CD4-positive, alpha-beta T cell treated with Interleukin-6 at 100 ng/mL for 8 hours (primary cell): ENCODE measurements at regions not wholly inside any gene's neighbourhood (a gene's known extent, or its start where the extent isn't known, plus 50 kb on each side); places are given as distances from the start of the nearest gene placed in this dataset.
"Not testable (repeated sequence)": the region's sequence is repeated elsewhere in the genome, so short reads cannot be mapped to it uniquely, and the experiment has no call there.

Source experiments
- DNase-seq: peaks from one replicate; pipeline ENCODE4 v3.0.0-alpha.2; 2020; ENCODE audit warnings: mixed read lengths, low spot score

- DNase-seq = no peak
Measured at GRCh38 chr5:15021266-15022046, 149.9 kb upstream of the ANKH start.

GRCh38 chr5:15020736-15021135 lies 149.2 kb upstream of the ANKH start:
- DNase-seq = no peak

GRCh38 chr5:15014809-15015208 lies 143.2 kb upstream of the ANKH start:
- no peak for DNase-seq

- peak; percentile 25 for DNase-seq
Measured at GRCh38 chr5:15013654-15014463, 142.3 kb upstream of the ANKH start.

- DNase-seq = no peak
Measured at GRCh38 chr5:15012061-15012460, 140.5 kb upstream of the ANKH start.

GRCh38 chr5:15010936-15011335 lies 139.4 kb upstream of the ANKH start:
- no peak for DNase-seq

GRCh38 chr5:15009420-15009819 lies 137.8 kb upstream of the ANKH start:
- no peak for DNase-seq

- DNase-seq = no peak
Measured at GRCh38 chr5:15008921-15009320, 137.3 kb upstream of the ANKH start.

GRCh38 chr5:15008476-15008875 lies 136.9 kb upstream of the ANKH start:
- no peak for DNase-seq

- DNase-seq = no peak
Measured at GRCh38 chr5:15007646-15008045, 136.1 kb upstream of the ANKH start.

- DNase-seq = no peak
Measured at GRCh38 chr5:15004506-15004905, 132.9 kb upstream of the ANKH start.

GRCh38 chr5:15003511-15003920 lies 131.9 kb upstream of the ANKH start:
- peak; percentile 71 for DNase-seq

GRCh38 chr5:15002791-15003190 lies 131.2 kb upstream of the ANKH start:
- DNase-seq = no peak

- no peak for DNase-seq
Measured at GRCh38 chr5:15002173-15002572, 130.6 kb upstream of the ANKH start.

GRCh38 chr5:15001517-15001916 lies 129.9 kb upstream of the ANKH start:
- no peak for DNase-seq

GRCh38 chr5:14998491-14998890 lies 126.9 kb upstream of the ANKH start:
- DNase-seq = no peak

GRCh38 chr5:14996997-14997396 lies 125.4 kb upstream of the ANKH start:
- no peak for DNase-seq

GRCh38 chr5:14995229-14995628 lies 123.7 kb upstream of the ANKH start:
- DNase-seq = no peak

- DNase-seq = not testable (repeated sequence)
Measured at GRCh38 chr5:14993459-14994133, 122.0 kb upstream of the ANKH start.

GRCh38 chr5:14992751-14993458 lies 121.3 kb upstream of the ANKH start:
- peak; percentile 69 for DNase-seq

GRCh38 chr5:14988223-14988622 lies 116.6 kb upstream of the ANKH start:
- no peak for DNase-seq

GRCh38 chr5:14986413-14986812 lies 114.8 kb upstream of the ANKH start:
- no peak for DNase-seq
